Nephron progenitor cell (in vitro differentiated cells): ENCODE measurements at regions not wholly inside any gene's neighbourhood (a gene's known extent, or its start where the extent isn't known, plus 50 kb on each side); places are given as distances from the start of the nearest gene placed in this dataset.

ENCODE experiments used
- DNase-seq: peaks from one replicate; pipeline ENCODE4 v3.0.0; 2021
- H3K27ac Mint-ChIP-seq: 2 replicates; pipeline ENCODE4 v1.8.0; 2021; ENCODE audit warnings: mild to moderate bottlenecking, moderate library complexity, mixed read lengths
- H3K27me3 Mint-ChIP-seq: 2 replicates; pipeline ENCODE4 v1.8.0; 2021; ENCODE audit warnings: mild to moderate bottlenecking, low read depth, mixed read lengths; ENCODE audit not compliant: poor library complexity
- H3K36me3 Mint-ChIP-seq: 2 replicates; pipeline ENCODE4 v1.8.0; 2021; ENCODE audit warnings: low read depth, mixed read lengths
- H3K4me1 Mint-ChIP-seq: 2 replicates; pipeline ENCODE4 v1.8.0; 2021; ENCODE audit warnings: mixed read lengths
- H3K4me3 Mint-ChIP-seq: 2 replicates; pipeline ENCODE4 v1.8.0; 2021; ENCODE audit warnings: mild to moderate bottlenecking, moderate library complexity, mixed read lengths
- H3K9me3 Mint-ChIP-seq: 2 replicates; pipeline ENCODE4 v1.8.0; 2021; ENCODE audit warnings: mild to moderate bottlenecking, moderate library complexity, mixed read lengths
- TF ChIP-seq, protein P1 (sequence below): fragments of 200-600 bp; sonication (generic); IDR thresholded peaks from 2 replicates; pipeline ENCODE4 v1.5.0; 2021; ENCODE audit warnings: antibody characterized with exemption

DNA sequence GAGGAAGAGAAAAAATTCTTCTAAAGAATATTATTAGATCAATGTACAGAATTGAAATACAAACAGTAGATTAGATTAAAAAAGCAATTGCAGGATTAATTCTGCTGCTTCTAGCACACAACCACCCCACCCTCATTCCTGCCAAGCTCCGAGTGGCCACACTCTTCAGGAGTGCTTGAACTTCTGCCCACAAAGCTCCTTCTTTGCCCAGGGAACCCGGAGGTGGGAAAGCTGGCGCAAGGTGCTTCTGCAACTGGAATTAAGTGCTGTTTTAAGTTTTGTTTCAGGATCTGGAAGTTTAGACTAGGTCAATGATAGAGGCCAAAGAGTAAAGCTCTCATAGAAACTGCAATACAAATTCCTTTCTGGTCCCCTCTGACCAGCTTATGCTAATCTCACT lies 94.1 kb upstream of the BMP4 start:
- no peak for DNase-seq
- peaks cover 18% of the 10 kb centered on the region for H3K4me1 Mint-ChIP-seq
- H3K4me3 Mint-ChIP-seq = no peak overlapping the region
- TF ChIP-seq, protein P1, sequence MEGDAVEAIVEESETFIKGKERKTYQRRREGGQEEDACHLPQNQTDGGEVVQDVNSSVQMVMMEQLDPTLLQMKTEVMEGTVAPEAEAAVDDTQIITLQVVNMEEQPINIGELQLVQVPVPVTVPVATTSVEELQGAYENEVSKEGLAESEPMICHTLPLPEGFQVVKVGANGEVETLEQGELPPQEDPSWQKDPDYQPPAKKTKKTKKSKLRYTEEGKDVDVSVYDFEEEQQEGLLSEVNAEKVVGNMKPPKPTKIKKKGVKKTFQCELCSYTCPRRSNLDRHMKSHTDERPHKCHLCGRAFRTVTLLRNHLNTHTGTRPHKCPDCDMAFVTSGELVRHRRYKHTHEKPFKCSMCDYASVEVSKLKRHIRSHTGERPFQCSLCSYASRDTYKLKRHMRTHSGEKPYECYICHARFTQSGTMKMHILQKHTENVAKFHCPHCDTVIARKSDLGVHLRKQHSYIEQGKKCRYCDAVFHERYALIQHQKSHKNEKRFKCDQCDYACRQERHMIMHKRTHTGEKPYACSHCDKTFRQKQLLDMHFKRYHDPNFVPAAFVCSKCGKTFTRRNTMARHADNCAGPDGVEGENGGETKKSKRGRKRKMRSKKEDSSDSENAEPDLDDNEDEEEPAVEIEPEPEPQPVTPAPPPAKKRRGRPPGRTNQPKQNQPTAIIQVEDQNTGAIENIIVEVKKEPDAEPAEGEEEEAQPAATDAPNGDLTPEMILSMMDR = no peak
- no peaks in the 10 kb centered on the region for H3K9me3 Mint-ChIP-seq
- no peaks in the 10 kb centered on the region for H3K27me3 Mint-ChIP-seq
- no peaks in the 10 kb centered on the region for H3K36me3 Mint-ChIP-seq
- H3K27ac Mint-ChIP-seq = no peak overlapping the region

DNA sequence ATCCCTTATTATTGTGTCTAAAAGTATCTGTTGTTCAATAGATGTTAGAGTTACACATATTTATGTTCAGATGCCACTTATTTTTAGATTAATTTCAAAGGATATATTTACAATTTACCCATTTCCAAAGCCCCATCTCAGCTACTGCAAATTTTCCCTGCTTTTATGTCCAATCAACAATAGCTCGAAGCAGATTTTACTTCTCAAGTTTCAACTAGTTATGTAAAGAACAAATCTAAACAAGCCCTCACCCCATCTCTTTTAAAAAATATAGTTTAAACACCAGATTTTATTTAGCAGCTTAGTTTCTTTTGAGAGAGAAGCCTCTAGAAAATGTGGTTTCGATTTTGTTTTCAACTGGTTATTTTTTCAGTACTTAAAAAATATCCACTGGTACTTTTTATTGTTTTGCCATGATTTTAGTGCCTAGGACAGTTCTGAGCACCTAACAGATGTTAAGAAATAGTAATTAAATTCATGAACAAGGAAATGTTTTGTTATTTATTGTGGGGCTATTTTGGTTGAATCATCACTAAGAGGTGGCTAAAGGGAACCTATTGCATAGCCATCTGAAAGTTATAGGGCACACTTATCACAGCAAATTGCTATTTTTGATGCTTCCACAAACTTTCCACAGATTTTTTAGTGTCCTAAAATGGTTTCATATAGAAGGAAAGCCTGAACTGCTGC lies 96.2 kb upstream of the BMP4 start:
- TF ChIP-seq, protein P1 = no peak
- no peak overlapping the region for H3K27ac Mint-ChIP-seq
- H3K27me3 Mint-ChIP-seq = no peaks in the 10 kb centered on the region
- no peak overlapping the region for H3K4me3 Mint-ChIP-seq
- H3K9me3 Mint-ChIP-seq = no peaks in the 10 kb centered on the region
- peaks cover 9% of the 10 kb centered on the region for H3K4me1 Mint-ChIP-seq
- H3K36me3 Mint-ChIP-seq = no peaks in the 10 kb centered on the region
- no peak for DNase-seq

DNA sequence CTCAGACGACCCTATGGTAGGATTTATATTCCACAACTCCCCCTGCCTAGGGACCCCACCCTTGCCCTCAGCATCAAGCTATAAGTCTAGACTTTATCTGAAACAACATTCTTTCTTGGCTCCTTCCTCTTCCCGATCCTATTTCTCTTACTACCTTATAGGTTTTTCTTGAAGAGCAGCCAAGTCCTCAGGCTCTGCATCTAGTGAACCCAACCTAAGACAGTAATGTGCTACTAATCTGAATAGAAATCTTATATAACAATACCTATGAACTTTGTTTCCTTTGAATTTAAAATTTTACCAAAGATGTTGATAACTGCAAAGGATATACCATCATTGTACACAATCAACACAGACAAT lies 96.7 kb upstream of the BMP4 start:
- TF ChIP-seq, protein P1 = no peak
- Mint-ChIP-seq H3K27ac (no peak overlapping the region), H3K4me1 (peaks cover 9% of the 10 kb centered on the region), H3K4me3 (no peak overlapping the region), H3K36me3 (no peaks in the 10 kb centered on the region), H3K27me3 (no peaks in the 10 kb centered on the region), H3K9me3 (no peaks in the 10 kb centered on the region)
- no peak for DNase-seq

DNA sequence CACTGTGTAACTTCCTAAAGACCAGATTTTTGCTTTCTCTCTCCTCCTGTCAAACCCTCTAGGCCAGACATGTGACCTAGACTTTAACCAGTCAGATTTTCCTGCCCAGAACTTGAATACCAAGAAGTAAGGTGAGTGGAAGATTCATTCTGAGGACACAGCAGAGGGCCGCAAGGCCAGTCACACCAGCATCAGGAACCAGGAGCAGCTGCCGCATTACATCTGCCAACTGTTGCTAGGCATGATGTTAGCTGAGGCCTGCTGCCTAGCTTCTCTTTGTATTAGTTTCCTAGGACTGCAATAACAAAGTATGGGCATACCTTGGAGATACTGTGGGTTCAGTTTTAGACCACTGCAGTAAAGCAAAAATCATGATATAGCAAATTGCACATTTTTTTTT lies 101.9 kb upstream of the BMP4 start:
- peaks cover 6% of the 10 kb centered on the region for H3K9me3 Mint-ChIP-seq
- TF ChIP-seq, protein P1 = no peak
- no peak overlapping the region for H3K27ac Mint-ChIP-seq

DNA sequence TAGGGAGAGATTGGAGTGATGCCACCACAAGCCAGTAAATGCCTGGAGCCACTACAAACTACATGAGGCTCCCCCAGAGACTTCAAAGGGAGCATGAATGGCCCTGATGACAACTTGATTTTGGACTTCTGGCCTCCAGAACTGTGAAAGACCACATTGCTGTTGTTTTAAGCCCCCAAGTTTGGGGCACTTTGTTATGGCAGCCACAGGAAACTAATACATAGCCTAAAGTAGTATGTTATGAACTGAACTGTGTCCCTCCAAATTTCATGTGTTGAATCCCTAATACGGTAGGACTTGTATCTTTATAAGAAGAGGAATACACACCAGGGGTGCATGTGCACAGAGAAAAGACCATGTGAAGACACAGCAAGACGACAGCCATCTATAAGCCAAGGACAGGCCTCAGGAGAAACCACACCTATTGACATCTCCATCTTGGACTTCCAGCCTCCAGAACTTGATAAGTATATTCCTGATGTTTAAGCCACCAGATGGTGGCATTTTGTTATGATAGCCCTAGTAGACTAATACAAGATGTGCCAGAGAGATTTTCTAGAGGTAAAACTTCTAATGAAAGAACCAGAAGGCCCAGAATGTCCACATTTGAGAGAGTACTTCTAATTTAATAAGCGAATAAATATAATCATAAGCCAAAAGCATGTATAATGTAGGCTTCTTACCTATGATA lies 127.1 kb upstream of the BMP4 start:
- no peak for DNase-seq
- peaks cover 36% of the 10 kb centered on the region for H3K4me1 Mint-ChIP-seq
- TF ChIP-seq, protein P1 = no peak
- H3K9me3 Mint-ChIP-seq = no peaks in the 10 kb centered on the region
- no peaks in the 10 kb centered on the region for H3K36me3 Mint-ChIP-seq
- no peak overlapping the region for H3K4me3 Mint-ChIP-seq
- H3K27me3 Mint-ChIP-seq = peaks cover 2% of the 10 kb centered on the region
- H3K27ac Mint-ChIP-seq = no peak overlapping the region

More for the DNA sequence above, 101.9 kb upstream of the BMP4 start:
- Mint-ChIP-seq H3K27me3 (peaks cover 3% of the 10 kb centered on the region), H3K4me3 (no peak overlapping the region), H3K36me3 (no peaks in the 10 kb centered on the region), H3K4me1 (peaks cover 6% of the 10 kb centered on the region)
- no peak for DNase-seq
